Peyer's patch (tissue), 4 donors: ENCODE measurements at regions not wholly inside any gene's neighbourhood (a gene's known extent, or its start where the extent isn't known, plus 50 kb on each side); places are given as distances from the start of the nearest gene placed in this dataset.
A peak's percentile ranks its signal among the peaks of the same experiment; 100 is the strongest.
"Not testable (repeated sequence)": the region's sequence is repeated elsewhere in the genome, so short reads cannot be mapped to it uniquely, and the experiment has no call there.

Source experiments
- DNase-seq, 3 donors: peaks; one replicate each; pipeline ENCODE4 v3.0.0-alpha.2; 2017 to 2019
- H3K27ac ChIP-seq, 4 donors: fragments of 200-600 bp; sonication (generic); one replicate each; pipeline ENCODE4 v1.5.1; 2016 to 2019
- H3K27me3 ChIP-seq, 2 donors: fragments of 200-600 bp; sonication (generic); one replicate each; pipeline ENCODE4 v1.5.1; 2019
- H3K36me3 ChIP-seq, 3 donors: fragments of 200-600 bp; sonication (generic); one replicate each; pipeline ENCODE4 v1.5.1; 2016 to 2019
- H3K4me1 ChIP-seq, 4 donors: fragments of 200-600 bp; sonication (generic); one replicate each; pipeline ENCODE4 v1.5.1; 2016 to 2019
- H3K4me3 ChIP-seq, 4 donors: fragments of 200-600 bp; sonication (generic); 1 replicate in 3 of 4; 2 replicates in 1 of 4; pipeline ENCODE4 v1.5.1; 2016 to 2019; ENCODE audit warnings: mild to moderate bottlenecking in 1 of 4
- H3K9me3 ChIP-seq, 4 donors: fragments of 200-600 bp; sonication (generic); one replicate each; pipeline ENCODE4 v1.5.1; 2016 to 2019; ENCODE audit warnings: mild to moderate bottlenecking in 1 of 4
- CTCF ChIP-seq, 6 experiments: fragments of 450-650 bp in 4 of 6; fragments of 200-600 bp in 2 of 6; sonication (generic) in 1 of 6; IDR thresholded peaks; one replicate each; pipeline ENCODE4 v1.5.1; 2017 to 2019; ENCODE audit warnings: antibody characterized with exemption in 6 of 6, mild to moderate bottlenecking in 3 of 6, moderate library complexity in 1 of 6
- POLR2A ChIP-seq, 2 donors: fragments of 450-650 bp; IDR thresholded peaks; one replicate each; pipeline ENCODE4 v1.5.1; 2017; ENCODE audit warnings: antibody characterized with exemption in 2 of 2, mild to moderate bottlenecking in 2 of 2, moderate library complexity in 2 of 2

GRCh38 chr20:23294671-23295070 lies 55.9 kb upstream of the NXT1 start:
- no peaks in the 10 kb centered on the region for H3K4me1 ChIP-seq
- no peaks in the 10 kb centered on the region for H3K27me3 ChIP-seq
- no peaks in the 10 kb centered on the region for H3K36me3 ChIP-seq
- no peak overlapping the region for H3K4me3 ChIP-seq
- H3K9me3 ChIP-seq, result no peaks in the 10 kb centered on the region
- peak overlapping the region in 3 of 4 donors; percentile 5 to 72 (median 71) for H3K27ac ChIP-seq
- no peak for DNase-seq
- TF ChIP-seq POLR2A (IDR thresholded peaks at IDR 0.05) (no peak), CTCF (IDR thresholded peaks at IDR 0.05) (no peak)

GRCh38 chr20:23294166-23294565 lies 56.4 kb upstream of the NXT1 start:
- H3K9me3 ChIP-seq, result no peaks in the 10 kb centered on the region
- no peaks in the 10 kb centered on the region for H3K36me3 ChIP-seq
- no peaks in the 10 kb centered on the region for H3K27me3 ChIP-seq
- peak overlapping the region in 3 of 4 donors; percentile 5 to 72 (median 71) for H3K27ac ChIP-seq
- TF ChIP-seq CTCF (IDR thresholded peaks at IDR 0.05), result no peak
- TF ChIP-seq POLR2A (IDR thresholded peaks at IDR 0.05), result no peak
- DNase-seq, result no peak
- H3K4me1 ChIP-seq, result no peaks in the 10 kb centered on the region
- no peak overlapping the region for H3K4me3 ChIP-seq

GRCh38 chr20:23293689-23294088 lies 56.9 kb upstream of the NXT1 start:
- Histone ChIP-seq H3K4me1 (no peaks in the 10 kb centered on the region), H3K27me3 (no peaks in the 10 kb centered on the region), H3K9me3 (no peaks in the 10 kb centered on the region), H3K36me3 (no peaks in the 10 kb centered on the region), H3K27ac (peak overlapping the region in 2 of 4 donors; percentile 71 to 72), H3K4me3 (no peak overlapping the region)
- peak in 1 of 3 donors; percentile 64 for DNase-seq
- TF ChIP-seq POLR2A (IDR thresholded peaks at IDR 0.05), result no peak
- no peak for TF ChIP-seq CTCF (IDR thresholded peaks at IDR 0.05)

- H3K4me1 ChIP-seq, H3K27ac ChIP-seq, H3K27me3 ChIP-seq, H3K4me3 ChIP-seq, H3K36me3 ChIP-seq, DNase-seq, H3K9me3 ChIP-seq: not testable (repeated sequence)
Observed at GRCh38 chr20:23292311-23292710, 58.3 kb upstream of the NXT1 start.

GRCh38 chr20:23291575-23292240 lies 58.9 kb upstream of the NXT1 start:
- H3K36me3 ChIP-seq, result no peaks in the 10 kb centered on the region
- TF ChIP-seq CTCF (IDR thresholded peaks at IDR 0.05) (no peak), POLR2A (IDR thresholded peaks at IDR 0.05) (no peak)
- no peak overlapping the region for H3K4me3 ChIP-seq
- no peaks in the 10 kb centered on the region for H3K4me1 ChIP-seq
- H3K27me3 ChIP-seq, result no peaks in the 10 kb centered on the region
- H3K27ac ChIP-seq, result no peak overlapping the region
- no peaks in the 10 kb centered on the region for H3K9me3 ChIP-seq
- DNase-seq, result peak in 1 of 3 donors; percentile 27

- H3K9me3 ChIP-seq, result no peaks in the 10 kb centered on the region
- no peaks in the 10 kb centered on the region for H3K36me3 ChIP-seq
- H3K4me3 ChIP-seq, result no peak overlapping the region
- no peak overlapping the region for H3K27ac ChIP-seq
- no peaks in the 10 kb centered on the region for H3K27me3 ChIP-seq
- no peaks in the 10 kb centered on the region for H3K4me1 ChIP-seq
- DNase-seq, result peak in 1 of 3 donors; percentile 15
- TF ChIP-seq CTCF (IDR thresholded peaks at IDR 0.05) (no peak), POLR2A (IDR thresholded peaks at IDR 0.05) (no peak)
Observed at GRCh38 chr20:23290761-23291574, 59.6 kb upstream of the NXT1 start.
